ENCODE measurements at regions not wholly inside any gene's neighbourhood (a gene's known extent, or its start where the extent isn't known, plus 50 kb on each side); places are given as distances from the start of the nearest gene placed in this dataset.

- DNase-seq, result no peak
Observed at GRCh38 chr11:103668859-103669258, 367.6 kb upstream of the DDI1 start.

GRCh38 chr11:103671143-103671651 lies 365.2 kb upstream of the DDI1 start:
- no peak for DNase-seq

DNA sequence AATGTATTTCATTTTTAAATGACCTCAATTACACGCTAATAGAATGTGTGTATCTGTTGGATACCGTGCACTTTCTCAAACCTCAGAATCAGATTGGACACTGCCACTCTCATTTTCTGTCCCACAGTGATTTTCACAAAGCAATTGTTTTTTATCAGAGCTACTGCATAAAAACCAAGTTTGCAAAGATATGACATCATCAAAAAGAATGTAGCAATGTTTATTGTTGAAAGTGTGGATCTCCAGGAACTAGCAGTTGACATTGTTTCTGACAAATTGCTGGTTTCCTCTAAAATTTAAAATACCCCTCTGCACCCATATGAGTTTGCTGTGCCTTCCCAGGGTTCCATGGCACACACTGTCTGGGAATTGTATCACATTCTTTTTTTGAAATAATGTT lies 362.7 kb upstream of the DDI1 start:
- DNase-seq, result no peak

GRCh38 chr11:103676413-103676812 lies 360.0 kb upstream of the DDI1 start:
- DNase-seq, result no peak

DNA sequence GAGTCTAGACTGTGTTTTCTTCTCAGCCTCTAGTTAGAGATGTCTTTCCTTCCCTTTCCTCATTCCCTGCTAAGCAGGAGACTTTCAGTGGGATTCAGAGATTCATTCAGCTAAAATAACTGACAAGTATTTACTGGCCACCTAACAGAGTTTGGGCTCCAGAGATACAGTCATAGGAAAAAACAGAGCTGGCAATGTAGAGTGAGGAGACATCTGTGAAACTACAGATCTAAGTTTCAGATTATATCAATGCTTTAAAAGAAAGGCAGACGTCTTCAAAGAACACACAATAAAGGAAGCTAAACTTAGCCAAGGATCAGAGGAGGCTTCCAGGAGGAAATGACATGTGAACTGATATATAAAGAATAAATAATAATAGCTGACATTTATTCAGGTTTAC lies 355.6 kb upstream of the DDI1 start:
- no peak for DNase-seq

- DNase-seq, result no peak
Observed at GRCh38 chr11:103681855-103682254, 354.6 kb upstream of the DDI1 start.

GRCh38 chr11:103682318-103683184 lies 353.9 kb upstream of the DDI1 start:
- peak; percentile 7 for DNase-seq

- DNase-seq, result no peak
Observed at GRCh38 chr11:103683576-103683975, 352.9 kb upstream of the DDI1 start.

- DNase-seq, result no peak
Observed at GRCh38 chr11:103688924-103689323, 347.5 kb upstream of the DDI1 start.

GRCh38 chr11:103690356-103690755 lies 346.1 kb upstream of the DDI1 start:
- DNase-seq, result no peak

DNA sequence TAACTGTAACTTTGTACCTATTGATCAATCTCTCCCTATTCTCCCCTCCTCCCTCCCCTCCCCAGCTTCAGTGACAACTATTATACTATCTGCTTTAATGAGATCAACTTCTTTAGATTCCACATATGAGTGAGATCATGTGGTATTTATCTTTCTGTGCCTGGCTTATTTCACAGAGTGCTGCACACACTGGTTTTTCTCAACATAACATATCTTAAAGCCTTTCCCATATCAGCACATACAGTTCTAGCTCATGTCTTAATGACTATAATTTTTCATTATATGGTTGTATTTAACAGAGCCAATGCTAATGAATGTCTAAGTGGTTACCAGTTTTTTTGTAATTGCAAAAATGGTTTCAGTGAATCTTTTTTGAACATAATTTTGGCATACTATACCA lies 340.3 kb upstream of the DDI1 start:
- DNase-seq, result no peak

- no peak for DNase-seq
Observed at GRCh38 chr11:103699216-103699615, 337.2 kb upstream of the DDI1 start.

DNA sequence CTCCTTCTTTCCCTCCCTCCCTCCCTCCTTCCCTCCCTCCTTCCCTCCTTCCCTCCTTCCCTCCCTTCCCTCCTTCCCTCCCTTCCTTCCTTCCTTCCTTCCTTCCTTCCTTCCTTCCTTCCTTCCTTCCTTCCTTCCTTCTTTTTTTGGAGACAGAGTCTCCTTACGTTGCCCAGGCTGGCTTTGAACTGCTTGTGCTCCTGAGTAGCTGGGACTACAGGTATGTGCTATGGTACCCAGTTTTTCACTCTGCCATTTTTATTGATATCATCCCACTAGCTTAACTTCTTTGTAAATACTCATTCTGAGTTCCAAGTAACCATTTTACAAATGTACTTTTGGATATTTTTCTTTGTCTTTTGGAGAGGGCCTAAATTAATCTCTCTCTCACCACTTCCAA lies 336.8 kb upstream of the DDI1 start:
- no peak for DNase-seq

DNA sequence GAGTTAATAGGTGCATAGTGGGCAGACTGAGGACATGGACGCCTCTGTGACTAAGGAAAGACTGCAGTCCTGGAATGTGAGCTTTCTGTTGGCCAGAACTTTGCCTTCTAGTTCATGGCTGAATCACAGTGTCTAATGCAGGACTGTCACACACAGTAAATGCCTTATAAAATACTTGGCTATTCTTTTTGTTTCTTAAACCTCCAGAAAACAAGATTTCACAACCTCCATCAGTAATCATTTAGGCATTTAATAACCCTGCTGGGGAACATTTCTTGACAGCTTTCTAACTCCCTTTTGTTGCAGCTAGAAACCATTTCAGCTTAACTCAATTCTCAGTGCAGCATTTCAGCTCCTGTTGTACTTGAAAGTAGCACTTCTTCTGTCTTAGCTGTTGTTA lies 335.8 kb upstream of the DDI1 start:
- DNase-seq, result no peak

DNA sequence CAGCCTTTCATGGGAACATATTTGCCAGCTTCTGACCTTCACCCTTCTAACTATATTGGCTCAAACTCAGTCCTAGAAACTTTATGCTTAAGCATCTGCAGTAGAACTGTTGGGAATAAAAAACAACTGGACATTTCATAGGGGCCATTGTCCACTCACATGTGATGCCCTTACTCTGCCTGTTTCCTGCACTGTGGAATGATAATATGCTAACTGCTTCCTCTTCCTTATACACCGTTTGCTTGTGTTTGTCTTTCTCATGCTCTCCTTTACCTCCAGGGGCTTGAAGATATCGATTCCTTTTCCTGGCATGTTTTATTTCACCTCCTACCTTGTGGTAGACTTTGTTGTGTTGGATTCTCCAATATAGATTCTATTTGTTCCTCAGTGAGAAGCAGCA lies 333.0 kb upstream of the DDI1 start:
- no peak for DNase-seq

GRCh38 chr11:103703954-103704353 lies 332.5 kb upstream of the DDI1 start:
- no peak for DNase-seq

DNA sequence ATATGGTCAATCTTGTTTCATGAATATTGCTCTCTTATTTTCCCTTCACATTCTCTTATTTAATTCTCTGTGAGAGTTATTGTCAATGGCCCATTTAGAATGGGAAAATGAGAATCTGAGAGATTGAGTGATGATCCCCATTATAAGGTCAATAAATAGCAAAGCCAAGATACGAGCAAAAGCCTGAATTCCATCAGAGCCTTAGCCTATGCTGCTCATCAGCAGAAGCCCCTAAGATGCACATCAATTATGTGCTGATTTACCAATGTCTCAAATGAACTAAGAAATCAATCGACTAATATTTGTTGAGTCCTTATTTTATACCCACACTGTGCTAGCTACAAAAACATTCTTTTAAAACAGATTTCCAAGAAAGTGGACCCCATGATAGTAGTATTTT lies 330.8 kb upstream of the DDI1 start:
- DNase-seq, result no peak

- no peak for DNase-seq
Observed at GRCh38 chr11:103709371-103709770, 327.1 kb upstream of the DDI1 start.

DNA sequence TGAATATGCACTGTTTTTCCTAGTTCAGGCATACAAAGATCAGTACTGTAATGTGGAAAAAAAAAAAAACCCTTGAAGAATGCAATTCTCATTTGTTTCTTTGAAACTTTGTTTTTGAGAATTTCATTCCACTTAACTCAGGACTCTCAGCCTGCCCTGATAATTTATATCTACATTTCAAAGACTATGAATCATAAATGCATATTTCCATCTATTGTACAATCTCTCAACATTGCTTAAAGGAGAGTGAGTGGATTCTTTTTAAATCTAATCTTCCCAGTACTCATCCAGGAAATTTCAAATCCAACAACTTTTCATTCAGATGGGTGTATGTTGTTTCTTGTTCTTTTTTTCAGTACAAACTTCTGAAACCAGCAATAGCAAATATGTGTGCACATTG lies 322.2 kb upstream of the DDI1 start:
- DNase-seq, result no peak

GRCh38 chr11:103716363-103716762 lies 320.1 kb upstream of the DDI1 start:
- DNase-seq, result no peak

GRCh38 chr11:103727262-103727661 lies 309.2 kb upstream of the DDI1 start:
- no peak for DNase-seq

DNA sequence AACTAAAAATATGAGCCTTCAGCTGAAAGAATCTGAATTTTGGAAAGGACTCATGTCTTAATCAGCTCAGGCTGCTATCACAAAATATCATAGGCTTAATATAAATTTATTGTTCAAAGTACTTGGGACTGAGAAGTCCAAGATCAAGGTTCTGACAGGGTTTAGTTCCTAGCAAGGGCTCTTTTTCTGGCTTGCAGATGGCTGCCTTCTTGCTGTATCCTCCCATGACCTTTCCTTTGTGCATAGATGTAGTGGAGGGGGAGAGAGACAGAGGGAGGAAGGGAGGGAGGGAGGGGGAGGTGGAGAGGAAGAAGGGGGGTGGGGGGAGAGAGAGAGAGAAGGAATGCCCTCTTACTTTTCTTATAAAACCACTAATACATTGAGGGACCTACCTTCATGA lies 306.8 kb upstream of the DDI1 start:
- no peak for DNase-seq

DNA sequence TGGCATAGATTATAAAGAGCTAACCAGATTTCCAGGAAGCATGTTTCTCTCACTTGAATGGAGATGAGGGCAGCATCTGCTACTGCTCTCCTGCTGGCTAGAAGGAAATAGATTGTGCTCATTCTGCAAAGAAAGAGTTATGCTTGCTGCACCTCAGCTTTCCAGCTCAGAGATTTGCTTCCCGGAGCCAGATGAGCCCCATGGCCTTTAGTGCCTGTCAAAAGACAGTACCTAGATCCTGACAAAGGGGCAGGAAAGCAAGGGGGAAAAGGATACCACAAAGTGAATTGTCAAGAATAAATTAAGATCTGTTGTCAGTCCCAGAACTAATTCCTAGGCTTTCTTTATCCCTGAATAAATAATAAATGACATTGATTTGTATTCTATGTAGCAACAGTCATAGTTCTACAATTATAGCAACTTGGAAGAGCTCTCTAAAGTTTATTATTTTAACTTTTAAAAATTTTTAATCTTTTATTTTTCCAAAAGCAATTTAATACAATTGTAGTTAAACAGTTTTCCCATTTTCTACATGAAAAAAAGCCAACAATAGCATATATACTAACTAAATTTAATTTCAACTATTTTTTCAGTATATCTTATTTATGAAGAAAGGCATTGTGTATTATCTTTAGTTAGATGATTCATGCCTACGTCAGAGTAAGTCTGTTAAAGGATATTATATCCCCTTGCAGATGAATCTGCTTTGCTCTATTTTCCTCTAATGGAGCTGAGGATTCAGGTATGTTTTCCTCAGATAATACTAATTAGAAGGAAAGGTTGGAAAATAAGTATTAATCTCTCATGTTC lies 306.1 kb upstream of the DDI1 start:
- peak; percentile 14 for DNase-seq

GRCh38 chr11:103731670-103732069 lies 304.8 kb upstream of the DDI1 start:
- no peak for DNase-seq

Measured in NCI-H1694 (cell line).